ENCODE measurements at regions not wholly inside any gene's neighbourhood (a gene's known extent, or its start where the extent isn't known, plus 50 kb on each side); places are given as distances from the start of the nearest gene placed in this dataset.

DNA sequence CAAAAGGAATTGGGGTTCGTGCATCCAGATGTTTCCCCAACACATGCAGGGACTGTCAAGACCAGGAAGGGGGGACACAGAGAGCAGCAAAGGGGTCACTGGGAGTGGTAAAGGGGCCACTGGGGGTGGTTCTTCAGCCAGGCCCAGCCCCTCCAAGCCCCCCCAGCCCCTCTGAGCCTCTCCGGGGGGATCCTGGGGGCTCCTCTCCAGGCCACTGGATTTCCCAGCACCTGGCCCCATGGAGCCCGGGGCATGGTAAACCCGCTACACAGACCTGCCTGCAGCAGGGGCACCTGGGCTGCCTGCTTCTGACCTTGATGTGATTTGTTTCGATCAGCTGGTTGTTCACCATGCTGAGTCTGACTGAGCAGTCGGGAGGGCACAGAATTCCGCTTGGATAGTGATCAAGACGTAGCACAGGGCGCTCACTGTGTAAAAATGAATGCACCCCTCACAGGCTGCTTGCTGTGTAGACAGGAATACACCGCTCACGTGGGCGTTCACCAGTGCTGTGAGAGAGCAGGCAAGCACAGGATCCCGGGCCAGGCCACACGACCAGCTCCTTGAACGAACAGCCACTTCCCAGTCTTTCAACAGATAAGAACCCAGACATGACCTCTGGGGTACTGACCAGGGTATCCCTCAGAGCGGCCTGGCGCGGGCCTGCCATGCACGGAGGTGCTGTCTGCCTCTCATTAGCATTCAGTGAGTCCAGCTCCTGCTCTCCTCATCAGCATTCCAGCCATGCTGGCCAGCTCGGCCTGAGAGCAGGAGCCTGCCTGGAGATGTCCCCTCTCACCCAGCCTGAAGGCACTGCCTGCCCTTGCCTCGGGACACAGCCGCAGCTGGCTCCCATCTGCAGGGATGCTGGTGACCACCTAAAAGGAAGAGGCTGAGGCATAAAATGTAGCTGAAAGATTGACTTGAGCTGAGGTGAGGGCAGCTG, 73.3 kb upstream of the OTOS start:
- TF ChIP-seq, protein P1, sequence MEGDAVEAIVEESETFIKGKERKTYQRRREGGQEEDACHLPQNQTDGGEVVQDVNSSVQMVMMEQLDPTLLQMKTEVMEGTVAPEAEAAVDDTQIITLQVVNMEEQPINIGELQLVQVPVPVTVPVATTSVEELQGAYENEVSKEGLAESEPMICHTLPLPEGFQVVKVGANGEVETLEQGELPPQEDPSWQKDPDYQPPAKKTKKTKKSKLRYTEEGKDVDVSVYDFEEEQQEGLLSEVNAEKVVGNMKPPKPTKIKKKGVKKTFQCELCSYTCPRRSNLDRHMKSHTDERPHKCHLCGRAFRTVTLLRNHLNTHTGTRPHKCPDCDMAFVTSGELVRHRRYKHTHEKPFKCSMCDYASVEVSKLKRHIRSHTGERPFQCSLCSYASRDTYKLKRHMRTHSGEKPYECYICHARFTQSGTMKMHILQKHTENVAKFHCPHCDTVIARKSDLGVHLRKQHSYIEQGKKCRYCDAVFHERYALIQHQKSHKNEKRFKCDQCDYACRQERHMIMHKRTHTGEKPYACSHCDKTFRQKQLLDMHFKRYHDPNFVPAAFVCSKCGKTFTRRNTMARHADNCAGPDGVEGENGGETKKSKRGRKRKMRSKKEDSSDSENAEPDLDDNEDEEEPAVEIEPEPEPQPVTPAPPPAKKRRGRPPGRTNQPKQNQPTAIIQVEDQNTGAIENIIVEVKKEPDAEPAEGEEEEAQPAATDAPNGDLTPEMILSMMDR (IDR thresholded peaks at IDR 0.05) = no peak
- no peak for TF ChIP-seq POLR2A (IDR thresholded peaks at IDR 0.05)

Data from right lobe of liver (tissue), 4 donors.